GM12801 (cell line): ENCODE measurements at regions not wholly inside any gene's neighbourhood (a gene's known extent, or its start where the extent isn't known, plus 50 kb on each side); places are given as distances from the start of the nearest gene placed in this dataset.

Experiments
- CTCF ChIP-seq: IDR thresholded peaks from one replicate; pipeline ENCODE4 v1.5.1; 2011; ENCODE audit warnings: control low read depth; ENCODE audit not compliant: insufficient read length; ENCODE audit errors: extremely low read depth

- no peak for TF ChIP-seq CTCF
Observed at GRCh38 chr1:14539309-14539708, 59.2 kb upstream of the KAZN start.

GRCh38 chr1:14539953-14540563 is 58.4 kb upstream of the KAZN start:
- TF ChIP-seq CTCF: no peak

- no peak for TF ChIP-seq CTCF
Observed at GRCh38 chr1:14541348-14541747, 57.1 kb upstream of the KAZN start.

- TF ChIP-seq CTCF: no peak
Observed at GRCh38 chr1:14543191-14543840, 55.2 kb upstream of the KAZN start.

GRCh38 chr1:14544319-14544718 is 54.2 kb upstream of the KAZN start:
- no peak for TF ChIP-seq CTCF

- no peak for TF ChIP-seq CTCF
Observed at GRCh38 chr1:14545422-14546025, 53.0 kb upstream of the KAZN start.

- no peak for TF ChIP-seq CTCF
Observed at GRCh38 chr1:14546416-14546815, 52.1 kb upstream of the KAZN start.
